Activated CD8-positive, alpha-beta T cell treated with anti-CD3 and anti-CD28 coated beads for 36 hours (primary cell): ENCODE measurements at regions not wholly inside any gene's neighbourhood (a gene's known extent, or its start where the extent isn't known, plus 50 kb on each side); places are given as distances from the start of the nearest gene placed in this dataset.

Experiments used
- ATAC-seq: fragments of 200-7000 bp; cut with Tn5 transposase; one replicate; pipeline ENCODE4 v1.10.0; 2021; ENCODE audit warnings: mild to moderate bottlenecking, moderate library complexity
- CTCF ChIA-PET: fragments of 350-600 bp; sonication (Branson Sonifier 250); formaldehyde crosslinking; loops from one replicate; lab custom pipeline; 2021; ENCODE audit warnings: antibody characterized with exemption; lab: Charles Lee
- POLR2A ChIA-PET: fragments of 350-600 bp; sonication (Branson Sonifier 250); formaldehyde crosslinking; loops from one replicate; lab custom pipeline; 2021; ENCODE audit warnings: antibody characterized with exemption; lab: Charles Lee
- DNase-seq: peaks from one replicate; pipeline ENCODE4 v3.0.0-alpha.2; 2020
- H3K27ac Mint-ChIP-seq: one replicate; pipeline ENCODE4 v1.8.0; 2021; ENCODE audit warnings: mild to moderate bottlenecking, mixed read lengths
- H3K27me3 Mint-ChIP-seq: one replicate; pipeline ENCODE4 v1.8.0; 2021; ENCODE audit warnings: mixed read lengths
- H3K36me3 Mint-ChIP-seq: one replicate; pipeline ENCODE4 v1.8.0; 2021; ENCODE audit warnings: low read depth, mixed read lengths
- H3K4me1 Mint-ChIP-seq: one replicate; pipeline ENCODE4 v1.8.0; 2021; ENCODE audit warnings: low read depth, mixed read lengths
- H3K4me3 Mint-ChIP-seq: one replicate; pipeline ENCODE4 v1.8.0; 2021; ENCODE audit warnings: mild to moderate bottlenecking, moderate library complexity, mixed read lengths
- H3K9me3 Mint-ChIP-seq: one replicate; pipeline ENCODE4 v1.8.0; 2021; ENCODE audit warnings: mixed read lengths
- CTCF ChIP-seq: fragments of 200-600 bp; IDR thresholded peaks from one replicate; pipeline ENCODE4 v1.8.0; 2022; ENCODE audit warnings: antibody characterized with exemption, mild to moderate bottlenecking
- intact Hi-C: fragments of 100-400 bp; cut with micrococcal nuclease; formaldehyde crosslinking; loops from one replicate; pipeline ENCODE4 v1.10.0; 2022

GRCh38 chr9:2465921-2466460 is 155.6 kb upstream of the VLDLR start:
- peaks cover 2% of the 10 kb centered on the region for H3K4me1 Mint-ChIP-seq
- H3K36me3 Mint-ChIP-seq, result no peaks in the 10 kb centered on the region
- POLR2A ChIA-PET, result no interaction called here
- intact Hi-C loops, result no loop called here
- H3K4me3 Mint-ChIP-seq, result no peak overlapping the region
- H3K9me3 Mint-ChIP-seq, result no peaks in the 10 kb centered on the region
- CTCF ChIA-PET, result interaction anchor here (0.9 kb wide), 1 partner anchor 11 kb away, joined by 3 read pairs; no protein-coding TSS in a partner anchor
- H3K27me3 Mint-ChIP-seq, result peaks cover 19% of the 10 kb centered on the region
- DNase-seq, result peak; percentile 22
- ATAC-seq, result peak; percentile 99
- TF ChIP-seq CTCF, result no peak
- no peak overlapping the region for H3K27ac Mint-ChIP-seq

- DNase-seq (no peak), ATAC-seq (no peak)
- CTCF ChIA-PET, result interaction anchor here (0.9 kb wide), 1 partner anchor 11 kb away, joined by 3 read pairs; no protein-coding TSS in a partner anchor
- peaks cover 2% of the 10 kb centered on the region for H3K4me1 Mint-ChIP-seq
- TF ChIP-seq CTCF, result no peak
- H3K27ac Mint-ChIP-seq, result no peak overlapping the region
- no peaks in the 10 kb centered on the region for H3K9me3 Mint-ChIP-seq
- intact Hi-C loops, result no loop called here
- POLR2A ChIA-PET, result no interaction called here
- no peaks in the 10 kb centered on the region for H3K36me3 Mint-ChIP-seq
- peaks cover 13% of the 10 kb centered on the region for H3K27me3 Mint-ChIP-seq
- H3K4me3 Mint-ChIP-seq, result no peak overlapping the region
Observed at GRCh38 chr9:2466703-2467102, 154.9 kb upstream of the VLDLR start.

- POLR2A ChIA-PET, result no interaction called here
- TF ChIP-seq CTCF, result no peak
- H3K36me3 Mint-ChIP-seq, result no peaks in the 10 kb centered on the region
- no peak for ATAC-seq
- no peak overlapping the region for H3K4me3 Mint-ChIP-seq
- CTCF ChIA-PET, result interaction anchor here (0.9 to 1.4 kb wide), 2 partner anchors 21 to 258 kb away, joined by 3 to 4 read pairs; no protein-coding TSS in a partner anchor
- no peaks in the 10 kb centered on the region for H3K9me3 Mint-ChIP-seq
- peak; percentile 45 for DNase-seq
- H3K27ac Mint-ChIP-seq, result no peak overlapping the region
- H3K27me3 Mint-ChIP-seq, result peaks cover 10% of the 10 kb centered on the region
- H3K4me1 Mint-ChIP-seq, result peaks cover 2% of the 10 kb centered on the region
- intact Hi-C loops, result no loop called here
Observed at GRCh38 chr9:2469681-2470221, 151.8 kb upstream of the VLDLR start.

- Mint-ChIP-seq H3K9me3 (no peaks in the 10 kb centered on the region), H3K36me3 (no peaks in the 10 kb centered on the region), H3K4me3 (no peak overlapping the region), H3K27ac (no peak overlapping the region), H3K27me3 (peaks cover 3% of the 10 kb centered on the region), H3K4me1 (no peaks in the 10 kb centered on the region)
- TF ChIP-seq CTCF, result no peak
- ChIA-PET POLR2A (no interaction called here), CTCF (interaction anchor here (1.2 kb wide), 1 partner anchor 32 kb away, joined by 3 read pairs; no protein-coding TSS in a partner anchor)
- ATAC-seq, result no peak
- no peak for DNase-seq
- intact Hi-C loops, result no loop called here
Observed at GRCh38 chr9:2473681-2474080, 147.9 kb upstream of the VLDLR start.

- no peak for TF ChIP-seq CTCF
- H3K27me3 Mint-ChIP-seq, result peaks cover 3% of the 10 kb centered on the region
- ChIA-PET POLR2A (no interaction called here), CTCF (interaction anchor here (1.2 to 1.4 kb wide), 2 partner anchors 10 to 12 kb away, joined by 3 read pairs; no protein-coding TSS in a partner anchor)
- H3K36me3 Mint-ChIP-seq, result no peaks in the 10 kb centered on the region
- ATAC-seq (no peak), DNase-seq (no peak)
- intact Hi-C loops, result no loop called here
- H3K9me3 Mint-ChIP-seq, result no peaks in the 10 kb centered on the region
- no peak overlapping the region for H3K4me3 Mint-ChIP-seq
- no peak overlapping the region for H3K27ac Mint-ChIP-seq
- no peaks in the 10 kb centered on the region for H3K4me1 Mint-ChIP-seq
Observed at GRCh38 chr9:2477755-2478154, 143.8 kb upstream of the VLDLR start.
